ENCODE measurements at regions not wholly inside any gene's neighbourhood (a gene's known extent, or its start where the extent isn't known, plus 50 kb on each side); places are given as distances from the start of the nearest gene placed in this dataset.

DNA sequence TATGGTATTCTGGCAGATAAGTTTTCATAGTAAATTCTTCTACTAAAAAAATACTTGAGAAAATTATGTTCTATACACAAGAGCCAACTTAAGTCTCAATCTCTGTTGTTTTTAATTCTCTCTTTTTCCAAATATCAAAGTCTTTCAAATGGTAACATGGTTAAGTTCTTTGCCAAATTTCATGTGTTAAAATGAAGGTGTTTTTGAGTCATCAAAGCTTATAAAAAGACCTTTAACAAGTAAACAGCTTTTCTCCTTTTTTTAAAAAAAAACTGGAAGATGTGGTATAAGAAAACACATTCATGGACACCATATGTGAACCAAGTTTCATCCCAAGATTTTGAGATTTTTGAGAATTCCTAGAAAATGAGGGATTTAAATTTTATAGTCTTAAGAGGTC is 111.3 kb downstream of the FOXG1 start:
- Histone ChIP-seq H3K4me3 (ENCODE audit: low read depth in 1 of 2, low read length in 2 of 2) (no peak overlapping the region), H3K9me3 (ENCODE audit: control insufficient read depth in 1 of 2, low read length in 2 of 2) (no peaks in the 10 kb centered on the region), H3K27me3 (ENCODE audit: control insufficient read depth in 1 of 2, insufficient read depth in 2 of 2, low read length in 2 of 2) (no peaks in the 10 kb centered on the region), H3K4me1 (ENCODE audit: control insufficient read depth in 1 of 2, insufficient read depth in 2 of 2, low read length in 2 of 2) (no peaks in the 10 kb centered on the region), H3K36me3 (ENCODE audit: control insufficient read depth in 1 of 2, insufficient read depth in 2 of 2, low read length in 2 of 2) (no peaks in the 10 kb centered on the region), H3K9ac (ENCODE audit: low read depth in 1 of 2, low read length in 2 of 2) (no peak overlapping the region), H3K27ac (ENCODE audit: low read depth, low read length) (no peak overlapping the region)

DNA sequence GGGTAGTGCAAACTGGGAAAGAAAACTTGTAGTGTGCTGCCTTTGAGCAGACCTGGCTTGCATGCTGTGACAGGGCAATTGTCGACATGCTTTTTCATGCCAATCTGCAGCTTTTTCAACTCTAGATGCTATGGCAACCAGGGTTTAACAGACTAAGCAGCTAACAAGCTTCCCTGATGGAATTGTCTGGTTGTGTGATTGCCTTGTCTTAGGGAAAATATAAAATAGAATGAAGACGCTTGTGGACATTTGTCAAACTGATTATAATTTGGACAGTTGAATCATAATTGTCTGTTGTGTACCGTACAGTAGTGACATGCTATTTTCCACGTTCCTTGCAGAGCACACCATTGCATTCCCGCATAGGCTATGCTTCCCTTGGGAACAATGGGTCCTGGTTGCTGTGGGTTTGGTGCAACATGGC is 113.0 kb downstream of the FOXG1 start:
- Histone ChIP-seq H3K4me3 (ENCODE audit: low read depth in 1 of 2, low read length in 2 of 2) (no peak overlapping the region), H3K27me3 (ENCODE audit: control insufficient read depth in 1 of 2, insufficient read depth in 2 of 2, low read length in 2 of 2) (no peaks in the 10 kb centered on the region), H3K27ac (ENCODE audit: low read depth, low read length) (no peak overlapping the region), H3K9me3 (ENCODE audit: control insufficient read depth in 1 of 2, low read length in 2 of 2) (no peaks in the 10 kb centered on the region), H3K9ac (ENCODE audit: low read depth in 1 of 2, low read length in 2 of 2) (no peak overlapping the region), H3K36me3 (ENCODE audit: control insufficient read depth in 1 of 2, insufficient read depth in 2 of 2, low read length in 2 of 2) (no peaks in the 10 kb centered on the region), H3K4me1 (ENCODE audit: control insufficient read depth in 1 of 2, insufficient read depth in 2 of 2, low read length in 2 of 2) (no peaks in the 10 kb centered on the region)

DNA sequence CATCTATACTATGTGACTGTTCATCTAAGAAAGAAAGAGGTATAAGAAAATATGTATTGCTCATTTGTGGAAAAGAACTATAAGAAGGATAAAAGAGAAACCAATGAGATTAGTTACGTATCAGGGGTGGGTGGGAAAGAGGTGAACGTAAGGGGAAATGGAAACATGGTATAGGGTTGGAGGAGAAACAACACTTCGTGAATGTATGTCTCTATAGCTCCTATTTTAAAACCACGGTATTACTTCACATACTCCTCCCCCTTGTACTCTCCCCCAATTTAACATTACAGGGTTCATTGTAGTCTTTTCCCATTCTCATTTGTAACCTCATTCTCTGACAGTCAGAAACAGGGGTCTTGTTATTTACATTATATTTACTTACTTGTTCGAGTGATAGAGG is 120.4 kb downstream of the FOXG1 start:
- H3K9ac ChIP-seq (ENCODE audit: low read depth in 1 of 2, low read length in 2 of 2), result no peak overlapping the region
- H3K9me3 ChIP-seq (ENCODE audit: control insufficient read depth in 1 of 2, low read length in 2 of 2), result peaks cover 1 to 7% of the 10 kb centered on the region in 2 donors

GRCh38 chr14:28895389-28895788 is 128.8 kb downstream of the FOXG1 start:
- Histone ChIP-seq H3K4me3 (ENCODE audit: low read depth in 1 of 2, low read length in 2 of 2) (no peak overlapping the region), H3K9ac (ENCODE audit: low read depth in 1 of 2, low read length in 2 of 2) (no peak overlapping the region), H3K27ac (ENCODE audit: low read depth, low read length) (no peak overlapping the region), H3K27me3 (ENCODE audit: control insufficient read depth in 1 of 2, insufficient read depth in 2 of 2, low read length in 2 of 2) (no peaks in the 10 kb centered on the region), H3K36me3 (ENCODE audit: control insufficient read depth in 1 of 2, insufficient read depth in 2 of 2, low read length in 2 of 2) (no peaks in the 10 kb centered on the region), H3K4me1 (ENCODE audit: control insufficient read depth in 1 of 2, insufficient read depth in 2 of 2, low read length in 2 of 2) (no peaks in the 10 kb centered on the region), H3K9me3 (ENCODE audit: control insufficient read depth in 1 of 2, low read length in 2 of 2) (no peaks in the 10 kb centered on the region)

More for the DNA sequence above, 120.4 kb downstream of the FOXG1 start:
- Histone ChIP-seq H3K27me3 (ENCODE audit: control insufficient read depth in 1 of 2, insufficient read depth in 2 of 2, low read length in 2 of 2) (no peaks in the 10 kb centered on the region), H3K36me3 (ENCODE audit: control insufficient read depth in 1 of 2, insufficient read depth in 2 of 2, low read length in 2 of 2) (no peaks in the 10 kb centered on the region), H3K4me3 (ENCODE audit: low read depth in 1 of 2, low read length in 2 of 2) (no peak overlapping the region), H3K4me1 (ENCODE audit: control insufficient read depth in 1 of 2, insufficient read depth in 2 of 2, low read length in 2 of 2) (no peaks in the 10 kb centered on the region), H3K27ac (ENCODE audit: low read depth, low read length) (no peak overlapping the region)

GRCh38 chr14:28896337-28896736 is 129.8 kb downstream of the FOXG1 start:
- no peak overlapping the region for H3K9ac ChIP-seq (ENCODE audit: low read depth in 1 of 2, low read length in 2 of 2)
- no peaks in the 10 kb centered on the region for H3K4me1 ChIP-seq (ENCODE audit: control insufficient read depth in 1 of 2, insufficient read depth in 2 of 2, low read length in 2 of 2)
- H3K4me3 ChIP-seq (ENCODE audit: low read depth in 1 of 2, low read length in 2 of 2), result no peak overlapping the region
- H3K9me3 ChIP-seq (ENCODE audit: control insufficient read depth in 1 of 2, low read length in 2 of 2), result no peaks in the 10 kb centered on the region
- no peak overlapping the region for H3K27ac ChIP-seq (ENCODE audit: low read depth, low read length)
- no peaks in the 10 kb centered on the region for H3K36me3 ChIP-seq (ENCODE audit: control insufficient read depth in 1 of 2, insufficient read depth in 2 of 2, low read length in 2 of 2)
- no peaks in the 10 kb centered on the region for H3K27me3 ChIP-seq (ENCODE audit: control insufficient read depth in 1 of 2, insufficient read depth in 2 of 2, low read length in 2 of 2)

GRCh38 chr14:28901631-28902030 is 135.0 kb downstream of the FOXG1 start:
- Histone ChIP-seq H3K4me3 (ENCODE audit: low read depth in 1 of 2, low read length in 2 of 2) (no peak overlapping the region), H3K27me3 (ENCODE audit: control insufficient read depth in 1 of 2, insufficient read depth in 2 of 2, low read length in 2 of 2) (no peaks in the 10 kb centered on the region), H3K4me1 (ENCODE audit: control insufficient read depth in 1 of 2, insufficient read depth in 2 of 2, low read length in 2 of 2) (no peaks in the 10 kb centered on the region), H3K27ac (ENCODE audit: low read depth, low read length) (no peak overlapping the region), H3K9ac (ENCODE audit: low read depth in 1 of 2, low read length in 2 of 2) (no peak overlapping the region), H3K36me3 (ENCODE audit: control insufficient read depth in 1 of 2, insufficient read depth in 2 of 2, low read length in 2 of 2) (no peaks in the 10 kb centered on the region), H3K9me3 (ENCODE audit: control insufficient read depth in 1 of 2, low read length in 2 of 2) (no peaks in the 10 kb centered on the region)

GRCh38 chr14:28902930-28903329 is 136.3 kb downstream of the FOXG1 start:
- H3K9ac ChIP-seq (ENCODE audit: low read depth in 1 of 2, low read length in 2 of 2), result no peak overlapping the region
- no peak overlapping the region for H3K27ac ChIP-seq (ENCODE audit: low read depth, low read length)
- no peak overlapping the region for H3K4me3 ChIP-seq (ENCODE audit: low read depth in 1 of 2, low read length in 2 of 2)
- H3K9me3 ChIP-seq (ENCODE audit: control insufficient read depth in 1 of 2, low read length in 2 of 2), result no peaks in the 10 kb centered on the region
- no peaks in the 10 kb centered on the region for H3K4me1 ChIP-seq (ENCODE audit: control insufficient read depth in 1 of 2, insufficient read depth in 2 of 2, low read length in 2 of 2)
- H3K36me3 ChIP-seq (ENCODE audit: control insufficient read depth in 1 of 2, insufficient read depth in 2 of 2, low read length in 2 of 2), result no peaks in the 10 kb centered on the region
- H3K27me3 ChIP-seq (ENCODE audit: control insufficient read depth in 1 of 2, insufficient read depth in 2 of 2, low read length in 2 of 2), result no peaks in the 10 kb centered on the region

- Histone ChIP-seq H3K4me1 (ENCODE audit: control insufficient read depth in 1 of 2, insufficient read depth in 2 of 2, low read length in 2 of 2) (no peaks in the 10 kb centered on the region), H3K9me3 (ENCODE audit: control insufficient read depth in 1 of 2, low read length in 2 of 2) (no peaks in the 10 kb centered on the region), H3K9ac (ENCODE audit: low read depth in 1 of 2, low read length in 2 of 2) (no peak overlapping the region), H3K27me3 (ENCODE audit: control insufficient read depth in 1 of 2, insufficient read depth in 2 of 2, low read length in 2 of 2) (no peaks in the 10 kb centered on the region), H3K4me3 (ENCODE audit: low read depth in 1 of 2, low read length in 2 of 2) (no peak overlapping the region), H3K36me3 (ENCODE audit: control insufficient read depth in 1 of 2, insufficient read depth in 2 of 2, low read length in 2 of 2) (no peaks in the 10 kb centered on the region), H3K27ac (ENCODE audit: low read depth, low read length) (no peak overlapping the region)
These were observed 144.9 kb downstream of the FOXG1 start for GRCh38 chr14:28911521-28911920.

DNA sequence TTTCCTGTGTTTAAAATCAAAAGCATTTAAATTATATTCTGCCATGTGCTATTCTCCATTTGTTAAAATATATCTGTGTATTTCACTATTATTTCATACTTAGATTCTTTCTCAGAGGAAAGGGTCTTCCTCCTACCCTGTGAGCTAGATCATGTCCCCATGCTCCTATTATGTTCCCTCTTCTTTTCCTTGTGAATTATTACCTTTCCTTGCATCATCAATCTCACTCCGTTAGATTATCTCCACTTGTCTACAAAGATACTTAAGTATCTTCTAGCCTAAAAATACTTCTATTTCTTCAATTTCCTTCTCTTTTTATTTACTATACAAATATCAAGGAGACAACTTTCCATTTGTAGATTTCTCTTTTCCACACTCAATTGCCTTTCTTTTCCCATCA is 146.5 kb downstream of the FOXG1 start:
- H3K4me1 ChIP-seq (ENCODE audit: control insufficient read depth in 1 of 2, insufficient read depth in 2 of 2, low read length in 2 of 2), result no peaks in the 10 kb centered on the region
- H3K9ac ChIP-seq (ENCODE audit: low read depth in 1 of 2, low read length in 2 of 2), result no peak overlapping the region
- H3K36me3 ChIP-seq (ENCODE audit: control insufficient read depth in 1 of 2, insufficient read depth in 2 of 2, low read length in 2 of 2), result no peaks in the 10 kb centered on the region
- H3K9me3 ChIP-seq (ENCODE audit: control insufficient read depth in 1 of 2, low read length in 2 of 2), result no peaks in the 10 kb centered on the region
- no peak overlapping the region for H3K27ac ChIP-seq (ENCODE audit: low read depth, low read length)
- no peaks in the 10 kb centered on the region for H3K27me3 ChIP-seq (ENCODE audit: control insufficient read depth in 1 of 2, insufficient read depth in 2 of 2, low read length in 2 of 2)
- no peak overlapping the region for H3K4me3 ChIP-seq (ENCODE audit: low read depth in 1 of 2, low read length in 2 of 2)

GRCh38 chr14:28926122-28926521 is 159.5 kb downstream of the FOXG1 start:
- no peak overlapping the region for H3K9ac ChIP-seq (ENCODE audit: low read depth in 1 of 2, low read length in 2 of 2)
- no peaks in the 10 kb centered on the region for H3K4me1 ChIP-seq (ENCODE audit: control insufficient read depth in 1 of 2, insufficient read depth in 2 of 2, low read length in 2 of 2)
- H3K27ac ChIP-seq (ENCODE audit: low read depth, low read length), result no peak overlapping the region
- H3K4me3 ChIP-seq (ENCODE audit: low read depth in 1 of 2, low read length in 2 of 2), result no peak overlapping the region
- no peaks in the 10 kb centered on the region for H3K36me3 ChIP-seq (ENCODE audit: control insufficient read depth in 1 of 2, insufficient read depth in 2 of 2, low read length in 2 of 2)
- no peaks in the 10 kb centered on the region for H3K9me3 ChIP-seq (ENCODE audit: control insufficient read depth in 1 of 2, low read length in 2 of 2)
- no peaks in the 10 kb centered on the region for H3K27me3 ChIP-seq (ENCODE audit: control insufficient read depth in 1 of 2, insufficient read depth in 2 of 2, low read length in 2 of 2)

GRCh38 chr14:28931999-28932398 is 165.4 kb downstream of the FOXG1 start:
- no peak overlapping the region for H3K27ac ChIP-seq (ENCODE audit: low read depth, low read length)
- H3K4me3 ChIP-seq (ENCODE audit: low read depth in 1 of 2, low read length in 2 of 2), result no peak overlapping the region
- H3K9ac ChIP-seq (ENCODE audit: low read depth in 1 of 2, low read length in 2 of 2), result no peak overlapping the region
- H3K27me3 ChIP-seq (ENCODE audit: control insufficient read depth in 1 of 2, insufficient read depth in 2 of 2, low read length in 2 of 2), result no peaks in the 10 kb centered on the region
- H3K36me3 ChIP-seq (ENCODE audit: control insufficient read depth in 1 of 2, insufficient read depth in 2 of 2, low read length in 2 of 2), result no peaks in the 10 kb centered on the region
- peaks cover 0 to 4% of the 10 kb centered on the region in 2 donors for H3K9me3 ChIP-seq (ENCODE audit: control insufficient read depth in 1 of 2, low read length in 2 of 2)
- H3K4me1 ChIP-seq (ENCODE audit: control insufficient read depth in 1 of 2, insufficient read depth in 2 of 2, low read length in 2 of 2), result no peaks in the 10 kb centered on the region

All from duodenal mucosa (tissue), 2 donors.